ENCODE measurements at regions not wholly inside any gene's neighbourhood (a gene's known extent, or its start where the extent isn't known, plus 50 kb on each side); places are given as distances from the start of the nearest gene placed in this dataset.

GRCh38 chr16:22739077-22739476, 74.9 kb upstream of the HS3ST2 start:
- H3K4me1 ChIP-seq (ENCODE audit: control insufficient read depth in 2 of 3, insufficient read depth in 2 of 3, low read depth in 1 of 3, low read length in 3 of 3) = no peaks in the 10 kb centered on the region
- no peak for TF ChIP-seq CTCF (IDR thresholded peaks at IDR 0.05; ENCODE audit: borderline replicate concordance, extremely low read depth, insufficient read depth)
- intact Hi-C loops (cut with DNase I) = no loop called here
- no peak overlapping the region for H3K4me3 ChIP-seq (ENCODE audit: low read length in 3 of 3)
- H3K27me3 ChIP-seq (ENCODE audit: control insufficient read depth, insufficient read depth, low read length) = no peaks in the 10 kb centered on the region
- no peak overlapping the region for H3K9ac ChIP-seq (ENCODE audit: low read length in 3 of 3)
- no peak overlapping the region for H3K27ac ChIP-seq (ENCODE audit: low read depth in 2 of 2, low read length in 2 of 2)
- H3K36me3 ChIP-seq (ENCODE audit: control insufficient read depth in 2 of 3, insufficient read depth in 3 of 3, low read length in 3 of 3) = no peaks in the 10 kb centered on the region
- DNase-seq (peak in 2 of 5 donors; percentile 9 to 16), FAIRE-seq (no peak)
- H3K9me3 ChIP-seq (ENCODE audit: control insufficient read depth in 2 of 3, insufficient read depth in 1 of 3, low read length in 3 of 3) = no peaks in the 10 kb centered on the region

GRCh38 chr16:22743401-22743800, 70.6 kb upstream of the HS3ST2 start:
- DNase-seq (no peak), FAIRE-seq (no peak)
- Histone ChIP-seq H3K27me3 (ENCODE audit: control insufficient read depth, insufficient read depth, low read length) (no peaks in the 10 kb centered on the region), H3K9ac (ENCODE audit: low read length in 3 of 3) (no peak overlapping the region), H3K36me3 (ENCODE audit: control insufficient read depth in 2 of 3, insufficient read depth in 3 of 3, low read length in 3 of 3) (no peaks in the 10 kb centered on the region), H3K9me3 (ENCODE audit: control insufficient read depth in 2 of 3, insufficient read depth in 1 of 3, low read length in 3 of 3) (peaks cover 0 to 6% (median 0%) of the 10 kb centered on the region in 3 donors), H3K4me3 (ENCODE audit: low read length in 3 of 3) (no peak overlapping the region), H3K4me1 (ENCODE audit: control insufficient read depth in 2 of 3, insufficient read depth in 2 of 3, low read depth in 1 of 3, low read length in 3 of 3) (no peaks in the 10 kb centered on the region), H3K27ac (ENCODE audit: low read depth in 2 of 2, low read length in 2 of 2) (no peak overlapping the region)
- no peak for TF ChIP-seq CTCF (IDR thresholded peaks at IDR 0.05; ENCODE audit: borderline replicate concordance, extremely low read depth, insufficient read depth)
- intact Hi-C loops (cut with DNase I) = no loop called here

- H3K4me3 ChIP-seq (ENCODE audit: low read length in 3 of 3) = no peak overlapping the region
- peaks cover 0 to 1% (median 0%) of the 10 kb centered on the region in 3 donors for H3K9me3 ChIP-seq (ENCODE audit: control insufficient read depth in 2 of 3, insufficient read depth in 1 of 3, low read length in 3 of 3)
- H3K27ac ChIP-seq (ENCODE audit: low read depth in 2 of 2, low read length in 2 of 2) = no peak overlapping the region
- H3K36me3 ChIP-seq (ENCODE audit: control insufficient read depth in 2 of 3, insufficient read depth in 3 of 3, low read length in 3 of 3) = no peaks in the 10 kb centered on the region
- no peaks in the 10 kb centered on the region for H3K27me3 ChIP-seq (ENCODE audit: control insufficient read depth, insufficient read depth, low read length)
- no peak for FAIRE-seq
- intact Hi-C loops (cut with DNase I) = no loop called here
- no peak overlapping the region for H3K9ac ChIP-seq (ENCODE audit: low read length in 3 of 3)
- no peak for TF ChIP-seq CTCF (IDR thresholded peaks at IDR 0.05; ENCODE audit: borderline replicate concordance, extremely low read depth, insufficient read depth)
- H3K4me1 ChIP-seq (ENCODE audit: control insufficient read depth in 2 of 3, insufficient read depth in 2 of 3, low read depth in 1 of 3, low read length in 3 of 3) = no peaks in the 10 kb centered on the region
- no peak for DNase-seq
These were observed 62.8 kb upstream of the HS3ST2 start for GRCh38 chr16:22751104-22751667.

- no peaks in the 10 kb centered on the region for H3K4me1 ChIP-seq (ENCODE audit: control insufficient read depth in 2 of 3, insufficient read depth in 2 of 3, low read depth in 1 of 3, low read length in 3 of 3)
- DNase-seq (no peak), FAIRE-seq (no peak)
- H3K27ac ChIP-seq (ENCODE audit: low read depth in 2 of 2, low read length in 2 of 2) = no peak overlapping the region
- no peak overlapping the region for H3K4me3 ChIP-seq (ENCODE audit: low read length in 3 of 3)
- no peaks in the 10 kb centered on the region for H3K9me3 ChIP-seq (ENCODE audit: control insufficient read depth in 2 of 3, insufficient read depth in 1 of 3, low read length in 3 of 3)
- no peak for TF ChIP-seq CTCF (IDR thresholded peaks at IDR 0.05; ENCODE audit: borderline replicate concordance, extremely low read depth, insufficient read depth)
- intact Hi-C loops (cut with DNase I) = no loop called here
- no peaks in the 10 kb centered on the region for H3K27me3 ChIP-seq (ENCODE audit: control insufficient read depth, insufficient read depth, low read length)
- no peak overlapping the region for H3K9ac ChIP-seq (ENCODE audit: low read length in 3 of 3)
- H3K36me3 ChIP-seq (ENCODE audit: control insufficient read depth in 2 of 3, insufficient read depth in 3 of 3, low read length in 3 of 3) = no peaks in the 10 kb centered on the region
These were observed 62.3 kb upstream of the HS3ST2 start for GRCh38 chr16:22751685-22752084.

Measured in kidney (tissue), 13 donors.